Neural progenitor cell (in vitro differentiated cells): ENCODE measurements at regions not wholly inside any gene's neighbourhood (a gene's known extent, or its start where the extent isn't known, plus 50 kb on each side); places are given as distances from the start of the nearest gene placed in this dataset.

ENCODE experiments used
- DNase-seq: peaks from one replicate; pipeline ENCODE4 v3.0.0-alpha.2; 2016; ENCODE audit warnings: low spot score
- H2AFZ ChIP-seq: fragments of 200-600 bp; sonication (generic); replicated peaks from 2 replicates; pipeline ENCODE4 v1.6.1; 2016; ENCODE audit warnings: antibody characterized with exemption
- H3F3A ChIP-seq: fragments of 200-600 bp; sonication (generic); 2 replicates; pipeline ENCODE4 v1.6.1; 2016; ENCODE audit warnings: antibody characterized with exemption, low read depth
- H3K27ac ChIP-seq: fragments of 200-600 bp; sonication (generic); 2 replicates; pipeline ENCODE4 v1.5.1; 2016; ENCODE audit warnings: mild to moderate bottlenecking
- H3K27me3 ChIP-seq: fragments of 200-600 bp; sonication (generic); 2 replicates; pipeline ENCODE4 v1.6.1; 2016; ENCODE audit warnings: mild to moderate bottlenecking, moderate library complexity
- H3K36me3 ChIP-seq: fragments of 200-600 bp; sonication (generic); 2 replicates; pipeline ENCODE4 v1.5.1; 2016
- H3K4me1 ChIP-seq: fragments of 200-600 bp; sonication (generic); 2 replicates; pipeline ENCODE4 v1.6.1; 2016; ENCODE audit warnings: mixed run types
- H3K4me2 ChIP-seq: fragments of 200-600 bp; sonication (generic); 2 replicates; pipeline ENCODE4 v1.6.1; 2016
- H3K4me3 ChIP-seq: fragments of 200-600 bp; sonication (generic); 2 replicates; pipeline ENCODE4 v1.5.1; 2016
- H3K79me2 ChIP-seq: fragments of 200-600 bp; sonication (generic); 2 replicates; pipeline ENCODE4 v1.6.1; 2016; ENCODE audit warnings: low read depth
- H3K9ac ChIP-seq: fragments of 200-600 bp; sonication (generic); 2 replicates; pipeline ENCODE4 v1.6.1; 2016
- H3K9me3 ChIP-seq: fragments of 200-600 bp; sonication (generic); 2 replicates; pipeline ENCODE4 v1.5.1; 2016; ENCODE audit warnings: low read depth
- H4K20me1 ChIP-seq: fragments of 200-600 bp; sonication (generic); 2 replicates; pipeline ENCODE4 v1.6.1; 2016; ENCODE audit warnings: low read depth
- H3K27ac Mint-ChIP-seq: 3 replicates; pipeline ENCODE4 v1.8.0; 2021; ENCODE audit warnings: mixed read lengths
- H3K27me3 Mint-ChIP-seq: 2 replicates; pipeline ENCODE4 v1.8.0; 2022; ENCODE audit warnings: low read depth, mild to moderate bottlenecking, inconsistent platforms, moderate library complexity, mixed read lengths; ENCODE audit not compliant: insufficient read depth
- H3K36me3 Mint-ChIP-seq: 3 replicates; pipeline ENCODE4 v1.8.0; 2021; ENCODE audit warnings: mixed read lengths
- H3K4me1 Mint-ChIP-seq: 3 replicates; pipeline ENCODE4 v1.8.0; 2021; ENCODE audit warnings: mixed read lengths
- H3K4me3 Mint-ChIP-seq: 3 replicates; pipeline ENCODE4 v1.8.0; 2021; ENCODE audit warnings: mild to moderate bottlenecking, moderate library complexity, mixed read lengths
- H3K9me3 Mint-ChIP-seq: 3 replicates; pipeline ENCODE4 v1.8.0; 2020; ENCODE audit warnings: mixed read lengths
- CTCF ChIP-seq: fragments of 200-600 bp; sonication (generic); IDR thresholded peaks from 2 replicates; pipeline ENCODE4 v1.5.1; 2017; ENCODE audit warnings: antibody characterized with exemption, mild to moderate bottlenecking
- EZH2 ChIP-seq: fragments of 200-600 bp; sonication (generic); IDR thresholded peaks from 2 replicates; pipeline ENCODE4 v1.6.1; 2017; ENCODE audit warnings: antibody characterized with exemption, mild to moderate bottlenecking, moderate library complexity
- EZH2phosphoT487 ChIP-seq: fragments of 200-600 bp; sonication (generic); IDR thresholded peaks from 2 replicates; pipeline ENCODE4 v1.6.1; 2017; ENCODE audit warnings: antibody characterized with exemption

GRCh38 chr15:47331829-47332393 lies 385.4 kb upstream of the SEMA6D start:
- TF ChIP-seq CTCF (no peak), EZH2phosphoT487 (no peak), EZH2 (no peak)
- H3K27me3 Mint-ChIP-seq = peaks cover 2% of the 10 kb centered on the region
- H3K4me1 ChIP-seq = no peaks in the 10 kb centered on the region
- H3K9me3 ChIP-seq = no peaks in the 10 kb centered on the region
- H3K27ac ChIP-seq = no peak overlapping the region
- no peaks in the 10 kb centered on the region for H3K27me3 ChIP-seq
- H3K4me1 Mint-ChIP-seq = peaks cover 12% of the 10 kb centered on the region
- peaks cover 6% of the 10 kb centered on the region for H3K9me3 Mint-ChIP-seq
- H3F3A ChIP-seq = no peaks in the 10 kb centered on the region
- H3K36me3 ChIP-seq = no peaks in the 10 kb centered on the region
- no peak overlapping the region for H3K9ac ChIP-seq
- H3K4me3 Mint-ChIP-seq = no peak overlapping the region
- H4K20me1 ChIP-seq = no peaks in the 10 kb centered on the region
- H2AFZ ChIP-seq = no peak overlapping the region
- H3K79me2 ChIP-seq = no peaks in the 10 kb centered on the region
- DNase-seq = no peak
- no peak overlapping the region for H3K4me2 ChIP-seq
- H3K4me3 ChIP-seq = no peak overlapping the region
- no peaks in the 10 kb centered on the region for H3K36me3 Mint-ChIP-seq
- no peak overlapping the region for H3K27ac Mint-ChIP-seq

GRCh38 chr15:47332481-47332880 lies 384.8 kb upstream of the SEMA6D start:
- no peaks in the 10 kb centered on the region for H3F3A ChIP-seq
- no peaks in the 10 kb centered on the region for H3K9me3 ChIP-seq
- Mint-ChIP-seq H3K4me1 (peaks cover 12% of the 10 kb centered on the region), H3K36me3 (no peaks in the 10 kb centered on the region), H3K27ac (no peak overlapping the region), H3K9me3 (peaks cover 6% of the 10 kb centered on the region), H3K4me3 (no peak overlapping the region), H3K27me3 (peaks cover 2% of the 10 kb centered on the region)
- H3K4me3 ChIP-seq = no peak overlapping the region
- H3K79me2 ChIP-seq = no peaks in the 10 kb centered on the region
- no peaks in the 10 kb centered on the region for H3K4me1 ChIP-seq
- H3K27ac ChIP-seq = no peak overlapping the region
- no peaks in the 10 kb centered on the region for H3K36me3 ChIP-seq
- no peak for DNase-seq
- no peaks in the 10 kb centered on the region for H3K27me3 ChIP-seq
- no peak overlapping the region for H2AFZ ChIP-seq
- no peak overlapping the region for H3K9ac ChIP-seq
- no peaks in the 10 kb centered on the region for H4K20me1 ChIP-seq
- no peak overlapping the region for H3K4me2 ChIP-seq
- no peak for TF ChIP-seq CTCF
- no peak for TF ChIP-seq EZH2
- no peak for TF ChIP-seq EZH2phosphoT487

- no peaks in the 10 kb centered on the region for H3F3A ChIP-seq
- H3K27me3 ChIP-seq = no peaks in the 10 kb centered on the region
- Mint-ChIP-seq H3K27ac (no peak overlapping the region), H3K36me3 (no peaks in the 10 kb centered on the region), H3K27me3 (peaks cover 2% of the 10 kb centered on the region), H3K4me3 (no peak overlapping the region), H3K4me1 (peaks cover 12% of the 10 kb centered on the region), H3K9me3 (peaks cover 6% of the 10 kb centered on the region)
- TF ChIP-seq CTCF (no peak), EZH2 (no peak), EZH2phosphoT487 (no peak)
- no peak for DNase-seq
- H3K4me1 ChIP-seq = no peaks in the 10 kb centered on the region
- no peaks in the 10 kb centered on the region for H3K9me3 ChIP-seq
- no peaks in the 10 kb centered on the region for H4K20me1 ChIP-seq
- H3K36me3 ChIP-seq = no peaks in the 10 kb centered on the region
- no peak overlapping the region for H3K9ac ChIP-seq
- no peak overlapping the region for H3K4me3 ChIP-seq
- H3K79me2 ChIP-seq = no peaks in the 10 kb centered on the region
- no peak overlapping the region for H3K27ac ChIP-seq
- H2AFZ ChIP-seq = no peak overlapping the region
- no peak overlapping the region for H3K4me2 ChIP-seq
Observed at GRCh38 chr15:47333734-47334133, 383.6 kb upstream of the SEMA6D start.
